BE2C (cell line): ENCODE measurements at regions not wholly inside any gene's neighbourhood (a gene's known extent, or its start where the extent isn't known, plus 50 kb on each side); places are given as distances from the start of the nearest gene placed in this dataset.

ENCODE experiments used
- DNase-seq: peaks from one replicate; pipeline ENCODE4 v3.0.0-alpha.2; 2020
- H3K27me3 ChIP-seq: fragments of 250-450 bp; sonication (Bioruptor Pico); 2 replicates; pipeline ENCODE4 v1.5.1; 2020; ENCODE audit warnings: mild to moderate bottlenecking
- H3K36me3 ChIP-seq: fragments of 250-450 bp; sonication (Bioruptor Pico); 2 replicates; pipeline ENCODE4 v1.5.1; 2020; ENCODE audit warnings: mild to moderate bottlenecking
- H3K4me1 ChIP-seq: fragments of 250-450 bp; sonication (Bioruptor Pico); 2 replicates; pipeline ENCODE4 v1.5.1; 2020
- H3K4me3 ChIP-seq: 2 replicates; pipeline ENCODE4 v1.5.1; 2011; ENCODE audit warnings: low read depth, low read length
- H3K9me3 ChIP-seq: fragments of 250-450 bp; sonication (Bioruptor Pico); 2 replicates; pipeline ENCODE4 v1.5.1; 2020
- TF ChIP-seq, protein P1 (sequence below): IDR thresholded peaks from 2 replicates; pipeline ENCODE4 v1.5.1; 2012; ENCODE audit warnings: mild to moderate bottlenecking, low read depth, low read length

DNA sequence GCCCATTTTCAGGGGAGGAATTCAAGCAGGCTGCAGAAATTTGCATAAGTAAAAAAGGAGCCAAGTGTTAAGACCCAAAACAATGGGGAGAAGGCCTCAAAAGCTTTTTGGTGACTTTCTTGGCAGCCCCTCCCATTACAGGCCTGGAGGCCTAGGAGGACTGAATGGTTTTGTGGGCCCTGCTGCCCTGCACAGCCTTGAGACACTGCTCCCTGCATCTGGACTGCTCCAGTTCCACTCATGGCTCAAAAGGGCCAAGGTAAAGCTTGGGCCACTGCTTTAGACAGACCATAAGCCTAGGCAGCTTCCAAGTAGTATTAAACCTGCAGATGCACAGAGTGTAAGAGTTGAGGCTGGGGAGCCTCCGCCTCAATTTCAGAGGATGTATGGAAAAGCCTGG lies 501.6 kb downstream of the MID1IP1 start:
- H3K9me3 ChIP-seq: no peaks in the 10 kb centered on the region
- TF ChIP-seq, protein P1, sequence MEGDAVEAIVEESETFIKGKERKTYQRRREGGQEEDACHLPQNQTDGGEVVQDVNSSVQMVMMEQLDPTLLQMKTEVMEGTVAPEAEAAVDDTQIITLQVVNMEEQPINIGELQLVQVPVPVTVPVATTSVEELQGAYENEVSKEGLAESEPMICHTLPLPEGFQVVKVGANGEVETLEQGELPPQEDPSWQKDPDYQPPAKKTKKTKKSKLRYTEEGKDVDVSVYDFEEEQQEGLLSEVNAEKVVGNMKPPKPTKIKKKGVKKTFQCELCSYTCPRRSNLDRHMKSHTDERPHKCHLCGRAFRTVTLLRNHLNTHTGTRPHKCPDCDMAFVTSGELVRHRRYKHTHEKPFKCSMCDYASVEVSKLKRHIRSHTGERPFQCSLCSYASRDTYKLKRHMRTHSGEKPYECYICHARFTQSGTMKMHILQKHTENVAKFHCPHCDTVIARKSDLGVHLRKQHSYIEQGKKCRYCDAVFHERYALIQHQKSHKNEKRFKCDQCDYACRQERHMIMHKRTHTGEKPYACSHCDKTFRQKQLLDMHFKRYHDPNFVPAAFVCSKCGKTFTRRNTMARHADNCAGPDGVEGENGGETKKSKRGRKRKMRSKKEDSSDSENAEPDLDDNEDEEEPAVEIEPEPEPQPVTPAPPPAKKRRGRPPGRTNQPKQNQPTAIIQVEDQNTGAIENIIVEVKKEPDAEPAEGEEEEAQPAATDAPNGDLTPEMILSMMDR: no peak

DNA sequence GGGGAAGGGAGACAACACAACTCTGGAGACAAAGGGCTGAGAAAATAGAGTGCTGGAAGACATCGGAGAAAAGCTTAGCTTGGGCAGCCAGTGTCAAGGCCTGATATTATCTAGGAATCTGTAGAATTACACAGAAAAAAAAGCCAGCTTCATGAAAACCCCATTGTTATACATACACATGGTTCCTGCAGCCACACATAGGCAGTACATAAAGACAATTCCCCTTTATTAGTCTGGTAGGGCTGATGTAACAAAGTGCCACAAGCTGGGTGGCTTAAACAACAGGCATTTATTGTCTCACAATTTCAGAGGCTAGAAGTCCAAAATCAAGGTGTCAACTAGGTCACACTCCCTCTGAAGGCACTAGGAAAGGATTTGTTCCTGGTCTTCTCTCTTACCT lies 503.5 kb downstream of the MID1IP1 start:
- Histone ChIP-seq H3K27me3 (no peaks in the 10 kb centered on the region), H3K36me3 (no peaks in the 10 kb centered on the region), H3K4me3 (no peak overlapping the region), H3K4me1 (peaks cover 3% of the 10 kb centered on the region; the same call in 1 of the 2 replicates), H3K9me3 (no peaks in the 10 kb centered on the region)
- DNase-seq: no peak
- TF ChIP-seq, protein P1: no peak

More for the DNA sequence above, 501.6 kb downstream of the MID1IP1 start:
- H3K27me3 ChIP-seq: no peaks in the 10 kb centered on the region
- no peaks in the 10 kb centered on the region for H3K36me3 ChIP-seq
- H3K4me3 ChIP-seq: no peak overlapping the region
- no peaks in the 10 kb centered on the region for H3K4me1 ChIP-seq
- no peak for DNase-seq

DNA sequence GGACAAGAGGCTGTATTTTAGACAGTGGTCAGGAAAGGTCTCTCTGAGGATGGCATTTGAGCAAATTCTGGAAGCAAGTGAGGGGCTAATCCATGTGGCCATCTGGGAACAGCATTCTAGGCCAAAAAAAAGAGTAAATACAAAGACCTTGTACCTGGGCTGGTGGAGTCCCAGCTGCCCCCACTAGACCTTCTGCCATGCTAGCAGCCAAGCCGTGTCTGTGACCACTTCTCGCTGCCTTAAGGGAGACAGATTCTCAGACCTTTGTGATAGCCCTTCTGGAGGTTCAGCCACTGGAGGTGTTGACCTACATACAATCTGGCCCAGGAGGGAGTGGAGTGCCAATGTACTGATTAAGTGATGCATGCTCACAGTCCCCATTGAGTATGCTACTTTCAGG lies 506.2 kb downstream of the MID1IP1 start:
- Histone ChIP-seq H3K4me3 (no peak overlapping the region), H3K9me3 (no peaks in the 10 kb centered on the region), H3K36me3 (no peaks in the 10 kb centered on the region), H3K27me3 (no peaks in the 10 kb centered on the region), H3K4me1 (peaks cover 3% of the 10 kb centered on the region; the same call in 1 of the 2 replicates)
- no peak for DNase-seq
- TF ChIP-seq, protein P1: no peak

DNA sequence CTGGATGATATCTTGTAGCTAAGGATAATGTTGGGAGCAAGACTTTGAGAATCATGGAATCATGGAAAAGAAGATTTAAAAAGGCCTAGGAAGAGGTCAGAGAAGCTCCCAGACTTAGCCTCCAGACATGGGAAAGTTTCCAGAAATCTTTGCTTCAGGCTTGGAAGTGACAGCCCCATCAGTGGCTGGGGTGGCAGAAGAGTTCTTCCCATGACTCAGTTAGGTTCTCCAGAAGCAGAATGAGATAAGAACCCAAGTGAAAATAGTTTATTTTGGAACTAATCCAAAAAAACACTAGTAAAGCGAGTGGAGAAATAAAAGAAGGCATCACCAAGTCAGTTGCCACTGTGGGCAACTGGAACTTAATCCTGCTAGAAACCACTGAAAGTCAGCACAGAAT lies 506.9 kb downstream of the MID1IP1 start:
- no peak for DNase-seq
- no peaks in the 10 kb centered on the region for H3K36me3 ChIP-seq
- TF ChIP-seq, protein P1: no peak
- H3K9me3 ChIP-seq: no peaks in the 10 kb centered on the region
- H3K27me3 ChIP-seq: no peaks in the 10 kb centered on the region
- H3K4me1 ChIP-seq: peaks cover 3% of the 10 kb centered on the region; the same call in 1 of the 2 replicates
- no peak overlapping the region for H3K4me3 ChIP-seq

DNA sequence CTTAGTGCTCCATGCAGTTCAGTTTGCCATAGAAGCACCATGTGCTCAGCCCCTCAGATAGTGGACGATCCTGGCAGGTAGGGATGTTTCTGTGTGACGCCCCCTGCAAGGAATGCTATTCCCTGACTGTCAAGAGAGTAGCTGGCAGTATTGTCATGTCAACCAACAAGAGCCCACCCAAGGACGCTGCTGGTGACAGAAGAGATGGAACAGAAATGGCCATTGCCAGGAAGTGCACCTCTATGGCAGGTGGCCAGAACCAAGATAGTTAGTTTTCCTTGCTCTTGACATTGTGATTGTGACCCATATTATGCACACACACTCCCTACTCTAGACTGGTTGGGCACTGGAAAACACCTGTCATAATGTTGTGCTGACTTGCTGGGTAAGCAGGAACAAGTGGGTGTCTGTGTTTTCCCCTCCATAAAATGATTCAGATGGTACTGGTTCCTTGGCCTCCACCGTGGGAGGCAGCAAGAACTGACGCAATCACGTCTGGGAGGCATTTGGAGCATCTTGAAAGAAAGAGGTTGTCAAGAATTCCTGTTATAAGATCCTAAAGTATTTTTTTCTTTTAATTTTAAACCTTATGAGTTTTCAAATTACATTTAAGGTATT lies 507.9 kb downstream of the MID1IP1 start:
- TF ChIP-seq, protein P1: no peak
- no peaks in the 10 kb centered on the region for H3K27me3 ChIP-seq
- no peak overlapping the region for H3K4me3 ChIP-seq
- no peaks in the 10 kb centered on the region for H3K36me3 ChIP-seq
- peaks cover 3% of the 10 kb centered on the region; the same call in 1 of the 2 replicates for H3K4me1 ChIP-seq
- H3K9me3 ChIP-seq: no peaks in the 10 kb centered on the region
- no peak for DNase-seq

DNA sequence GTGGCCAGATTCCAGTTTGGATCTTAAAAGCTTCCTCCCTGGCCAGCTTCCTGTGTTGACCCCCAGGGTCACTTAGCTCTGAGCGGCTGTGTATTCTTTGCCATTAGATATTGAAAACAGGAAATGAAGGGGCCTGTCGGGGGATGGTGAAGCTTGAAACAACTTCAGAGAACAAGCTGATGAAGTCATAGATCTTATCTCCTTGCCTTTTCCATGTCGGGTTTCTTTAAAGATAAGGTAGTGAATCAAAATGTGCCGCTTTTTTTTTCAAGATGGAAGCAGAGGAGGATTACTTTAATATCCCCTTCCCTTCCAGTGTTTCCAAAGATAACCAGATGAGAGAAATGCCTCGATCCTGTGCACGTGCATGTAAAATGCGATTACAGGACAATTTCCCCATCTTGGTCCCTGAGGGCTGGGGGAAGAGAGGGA lies 508.5 kb downstream of the MID1IP1 start:
- no peaks in the 10 kb centered on the region for H3K9me3 ChIP-seq
- TF ChIP-seq, protein P1: no peak
- DNase-seq: peak; percentile 19

More for the DNA sequence above, 508.5 kb downstream of the MID1IP1 start:
- Histone ChIP-seq H3K36me3 (no peaks in the 10 kb centered on the region), H3K4me1 (peaks cover 3% of the 10 kb centered on the region; the same call in 1 of the 2 replicates), H3K4me3 (no peak overlapping the region), H3K27me3 (no peaks in the 10 kb centered on the region)
